ENCODE measurements at regions not wholly inside any gene's neighbourhood (a gene's known extent, or its start where the extent isn't known, plus 50 kb on each side); places are given as distances from the start of the nearest gene placed in this dataset.

GRCh38 chr6:105791583-105792318 is 294.4 kb upstream of the PRDM1 start:
- TF ChIP-seq CTCF (IDR thresholded peaks at IDR 0.05; ENCODE audit: low read depth, low read length, poor library complexity, severe bottlenecking) (no peak), EZH2phosphoT487 (IDR thresholded peaks at IDR 0.05; ENCODE audit: borderline replicate concordance, low read length) (no peak)
- H3K4me2 ChIP-seq (ENCODE audit: low read length), result no peak overlapping the region

GRCh38 chr6:105791179-105791578 is 295.0 kb upstream of the PRDM1 start:
- no peak overlapping the region for H3K4me2 ChIP-seq (ENCODE audit: low read length)

More at GRCh38 chr6:105791583-105792318, 294.4 kb upstream of the PRDM1 start:
- Histone ChIP-seq H3K36me3 (ENCODE audit: control insufficient read depth, low read length) (no peaks in the 10 kb centered on the region), H3K79me2 (ENCODE audit: control insufficient read depth, low read length) (no peaks in the 10 kb centered on the region), H3K9me2 (replicated peaks; ENCODE audit: control insufficient read depth, low read length) (no peaks in the 10 kb centered on the region), H4K20me1 (ENCODE audit: control insufficient read depth, insufficient read depth, low read depth, low read length) (no peaks in the 10 kb centered on the region), H3K27me3 (ENCODE audit: control insufficient read depth, low read length) (0 out of 2 replicates have a peak, but pooled peaks cover 3% of the 10 kb centered on the region), H3K27ac (ENCODE audit: low read depth, low read length) (no peak overlapping the region), H3K9me3 (ENCODE audit: control insufficient read depth, insufficient read depth, low read length) (no peaks in the 10 kb centered on the region), H3K4me3 (ENCODE audit: low read length) (no peak overlapping the region), H3K4me1 (ENCODE audit: control insufficient read depth, low read length) (no peaks in the 10 kb centered on the region), H3F3A (ENCODE audit: control insufficient read depth, insufficient read depth) (no peaks in the 10 kb centered on the region)

GRCh38 chr6:105790635-105791034 is 295.5 kb upstream of the PRDM1 start:
- H3K36me3 ChIP-seq (ENCODE audit: control insufficient read depth, low read length), result no peaks in the 10 kb centered on the region
- H3K4me3 ChIP-seq (ENCODE audit: low read length), result no peak overlapping the region
- no peaks in the 10 kb centered on the region for H3K4me1 ChIP-seq (ENCODE audit: control insufficient read depth, low read length)
- no peaks in the 10 kb centered on the region for H3K79me2 ChIP-seq (ENCODE audit: control insufficient read depth, low read length)
- no peak overlapping the region for H3K4me2 ChIP-seq (ENCODE audit: low read length)
- 0 out of 2 replicates have a peak, but pooled peaks cover 3% of the 10 kb centered on the region for H3K27me3 ChIP-seq (ENCODE audit: control insufficient read depth, low read length)
- no peak overlapping the region for H3K27ac ChIP-seq (ENCODE audit: low read depth, low read length)
- no peaks in the 10 kb centered on the region for H3K9me2 ChIP-seq (replicated peaks; ENCODE audit: control insufficient read depth, low read length)
- H3F3A ChIP-seq (ENCODE audit: control insufficient read depth, insufficient read depth), result no peaks in the 10 kb centered on the region
- TF ChIP-seq CTCF (IDR thresholded peaks at IDR 0.05; ENCODE audit: low read depth, low read length, poor library complexity, severe bottlenecking), result no peak
- no peaks in the 10 kb centered on the region for H4K20me1 ChIP-seq (ENCODE audit: control insufficient read depth, insufficient read depth, low read depth, low read length)
- no peaks in the 10 kb centered on the region for H3K9me3 ChIP-seq (ENCODE audit: control insufficient read depth, insufficient read depth, low read length)

More at GRCh38 chr6:105791179-105791578, 295.0 kb upstream of the PRDM1 start:
- H3K4me1 ChIP-seq (ENCODE audit: control insufficient read depth, low read length), result no peaks in the 10 kb centered on the region
- H3K9me3 ChIP-seq (ENCODE audit: control insufficient read depth, insufficient read depth, low read length), result no peaks in the 10 kb centered on the region
- TF ChIP-seq CTCF (IDR thresholded peaks at IDR 0.05; ENCODE audit: low read depth, low read length, poor library complexity, severe bottlenecking), result no peak
- TF ChIP-seq EZH2phosphoT487 (IDR thresholded peaks at IDR 0.05; ENCODE audit: borderline replicate concordance, low read length), result no peak
- no peaks in the 10 kb centered on the region for H3F3A ChIP-seq (ENCODE audit: control insufficient read depth, insufficient read depth)
- H3K4me3 ChIP-seq (ENCODE audit: low read length), result no peak overlapping the region
- H3K79me2 ChIP-seq (ENCODE audit: control insufficient read depth, low read length), result no peaks in the 10 kb centered on the region
- no peaks in the 10 kb centered on the region for H4K20me1 ChIP-seq (ENCODE audit: control insufficient read depth, insufficient read depth, low read depth, low read length)
- H3K9me2 ChIP-seq (replicated peaks; ENCODE audit: control insufficient read depth, low read length), result no peaks in the 10 kb centered on the region
- no peaks in the 10 kb centered on the region for H3K36me3 ChIP-seq (ENCODE audit: control insufficient read depth, low read length)
- H3K27me3 ChIP-seq (ENCODE audit: control insufficient read depth, low read length), result 0 out of 2 replicates have a peak, but pooled peaks cover 3% of the 10 kb centered on the region
- no peak overlapping the region for H3K27ac ChIP-seq (ENCODE audit: low read depth, low read length)

Data from DOHH2 (cell line).